WTC11 (cell line): ENCODE measurements at regions not wholly inside any gene's neighbourhood (a gene's known extent, or its start where the extent isn't known, plus 50 kb on each side); places are given as distances from the start of the nearest gene placed in this dataset.

Experiments used
- ATAC-seq: fragments of 200-7000 bp; cut with Tn5 transposase; 2 replicates; pipeline ENCODE4 v1.10.0; 2021; ENCODE audit warnings: mild to moderate bottlenecking, moderate library complexity
- CTCF ChIA-PET: fragments of 300-600 bp; sonication (Branson Sonifier 250); formaldehyde crosslinking; loops from one replicate; lab custom pipeline; 2021; ENCODE audit warnings: antibody characterized with exemption; lab: Charles Lee
- POLR2A ChIA-PET: fragments of 350-600 bp; sonication (Branson Sonifier 250); formaldehyde crosslinking; loops from one replicate; lab custom pipeline; 2021; ENCODE audit warnings: antibody characterized with exemption; lab: Charles Lee
- DNase-seq: peaks from one replicate; pipeline ENCODE4 v3.0.0; 2021; ENCODE audit warnings: low spot score
- H3K27ac Mint-ChIP-seq: 2 replicates; pipeline ENCODE4 v1.8.0; 2021; ENCODE audit warnings: mixed read lengths
- H3K27me3 Mint-ChIP-seq: 2 replicates; pipeline ENCODE4 v1.8.0; 2021; ENCODE audit warnings: low read depth, mild to moderate bottlenecking, moderate library complexity, mixed read lengths
- H3K36me3 Mint-ChIP-seq: 2 replicates; pipeline ENCODE4 v1.8.0; 2021; ENCODE audit warnings: mixed read lengths
- H3K4me1 Mint-ChIP-seq: 2 replicates; pipeline ENCODE4 v1.8.0; 2022; ENCODE audit warnings: mixed read lengths
- H3K4me3 Mint-ChIP-seq: 2 replicates; pipeline ENCODE4 v1.8.0; 2021; ENCODE audit warnings: mild to moderate bottlenecking, moderate library complexity, mixed read lengths
- H3K9me3 Mint-ChIP-seq: 2 replicates; pipeline ENCODE4 v1.8.0; 2021; ENCODE audit warnings: mixed read lengths
- ELF4 ChIP-seq: sonication (generic); formaldehyde crosslinking; IDR thresholded peaks from 2 replicates; pipeline ENCODE4 v1.8.1; 2022; ENCODE audit warnings: low read depth, mild to moderate bottlenecking, moderate library complexity, missing genetic modification reagents
- EMX1 ChIP-seq: fragments of 250-450 bp; sonication (Bioruptor Pico); IDR thresholded peaks from 2 replicates; pipeline ENCODE4 v1.8.0; 2021; ENCODE audit warnings: mild to moderate bottlenecking
- JAZF1 ChIP-seq: fragments of 250-450 bp; sonication (Bioruptor Pico); IDR thresholded peaks from 2 replicates; pipeline ENCODE4 v1.9.0; 2021; ENCODE audit warnings: moderate library complexity, mild to moderate bottlenecking, inconsistent platforms
- JUN ChIP-seq: sonication (generic); formaldehyde crosslinking; IDR thresholded peaks from 2 replicates; pipeline ENCODE4 v1.8.0; 2023; ENCODE audit warnings: mild to moderate bottlenecking, missing genetic modification reagents
- NR3C1 ChIP-seq: sonication (generic); formaldehyde crosslinking; conservative IDR thresholded peaks from 2 replicates; pipeline ENCODE4 v1.8.1; 2023; ENCODE audit warnings: low read depth, mild to moderate bottlenecking, missing genetic modification reagents
- RELA ChIP-seq: sonication (generic); formaldehyde crosslinking; IDR thresholded peaks from 2 replicates; pipeline ENCODE4 v1.8.1; 2022; ENCODE audit warnings: missing genetic modification reagents, mild to moderate bottlenecking, borderline replicate concordance
- SP1 ChIP-seq: sonication (generic); formaldehyde crosslinking; conservative IDR thresholded peaks from 2 replicates; pipeline ENCODE4 v1.8.1; 2022; ENCODE audit warnings: missing genetic modification reagents
- ZNF121 ChIP-seq: sonication (generic); formaldehyde crosslinking; IDR thresholded peaks from 2 replicates; pipeline ENCODE4 v1.8.0; 2023; ENCODE audit warnings: missing genetic modification reagents
- ZNF317 ChIP-seq: sonication (generic); formaldehyde crosslinking; IDR thresholded peaks from 2 replicates; pipeline ENCODE4 v1.8.1; 2023; ENCODE audit warnings: low read depth, mild to moderate bottlenecking, moderate library complexity, missing genetic modification reagents, borderline replicate concordance
- ZNF396 ChIP-seq: fragments of 250-450 bp; sonication (Bioruptor Pico); IDR thresholded peaks from 2 replicates; pipeline ENCODE4 v1.8.0; 2021; ENCODE audit warnings: mild to moderate bottlenecking, moderate library complexity, borderline replicate concordance
- TF ChIP-seq, protein P1 (sequence below): sonication (generic); formaldehyde crosslinking; IDR thresholded peaks from 2 replicates; pipeline ENCODE4 v1.8.1; 2023; ENCODE audit warnings: mild to moderate bottlenecking, missing genetic modification reagents
- TF ChIP-seq, protein P2 (sequence below): sonication (generic); formaldehyde crosslinking; conservative IDR thresholded peaks from 2 replicates; pipeline ENCODE4 v1.8.1; 2023; ENCODE audit warnings: mild to moderate bottlenecking, low read depth, missing genetic modification reagents, moderate library complexity
- TF ChIP-seq, protein P3 (sequence below): sonication (generic); formaldehyde crosslinking; IDR thresholded peaks from 2 replicates; pipeline ENCODE4 v1.8.1; 2022; ENCODE audit warnings: low read depth, mild to moderate bottlenecking, moderate library complexity, missing genetic modification reagents, borderline replicate concordance
- TF ChIP-seq, protein P4 (sequence below): fragments of 250-450 bp; sonication (Bioruptor Pico); IDR thresholded peaks from 2 replicates; pipeline ENCODE4 v2.1.2; 2022; ENCODE audit warnings: mild to moderate bottlenecking, moderate library complexity
- TF ChIP-seq, protein P5 (sequence below): fragments of 250-450 bp; sonication (Bioruptor Pico); IDR thresholded peaks from 2 replicates; pipeline ENCODE4 v1.9.0; 2021; ENCODE audit warnings: mild to moderate bottlenecking
- TF ChIP-seq, protein P6 (sequence below): sonication (generic); formaldehyde crosslinking; IDR thresholded peaks from 2 replicates; pipeline ENCODE4 v1.8.1; 2022; ENCODE audit warnings: mild to moderate bottlenecking, moderate library complexity, missing genetic modification reagents
- TF ChIP-seq, protein P7 (sequence below): fragments of 250-450 bp; sonication (Bioruptor Pico); IDR thresholded peaks from 2 replicates; pipeline ENCODE4 v1.9.0; 2021; ENCODE audit warnings: mild to moderate bottlenecking, borderline replicate concordance
- TF ChIP-seq, protein P8 (sequence below): sonication (generic); formaldehyde crosslinking; IDR thresholded peaks from 2 replicates; pipeline ENCODE4 v1.8.0; 2023; ENCODE audit warnings: missing genetic modification reagents

DNA sequence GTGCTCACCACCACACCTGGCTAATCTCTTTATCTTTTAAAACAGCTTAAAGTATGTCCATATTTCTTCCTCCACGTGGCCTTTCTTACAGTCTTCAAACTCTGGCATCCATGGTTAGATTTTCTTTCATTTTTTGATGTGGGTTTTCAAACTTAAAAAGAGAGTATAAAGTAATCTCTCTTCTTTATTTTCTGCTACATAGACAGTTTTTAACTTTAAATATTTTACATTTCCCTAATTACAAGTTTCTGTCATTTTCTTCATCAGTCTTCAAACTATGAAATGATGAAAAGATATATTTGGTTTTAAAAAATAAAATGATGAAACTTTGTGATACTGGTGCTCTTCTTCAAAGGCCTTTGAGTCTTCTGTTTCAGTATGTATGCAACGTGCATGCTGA is 143.5 kb upstream of the ESRRG start:
- Mint-ChIP-seq H3K27me3 (no peaks in the 10 kb centered on the region), H3K27ac (no peak overlapping the region), H3K9me3 (peaks cover 4% of the 10 kb centered on the region; the same call in 1 of the 2 replicates), H3K4me1 (no peaks in the 10 kb centered on the region), H3K36me3 (no peaks in the 10 kb centered on the region), H3K4me3 (no peak overlapping the region)
- CTCF ChIA-PET, result no interaction called here
- ATAC-seq, result no peak
- TF ChIP-seq, protein P1, sequence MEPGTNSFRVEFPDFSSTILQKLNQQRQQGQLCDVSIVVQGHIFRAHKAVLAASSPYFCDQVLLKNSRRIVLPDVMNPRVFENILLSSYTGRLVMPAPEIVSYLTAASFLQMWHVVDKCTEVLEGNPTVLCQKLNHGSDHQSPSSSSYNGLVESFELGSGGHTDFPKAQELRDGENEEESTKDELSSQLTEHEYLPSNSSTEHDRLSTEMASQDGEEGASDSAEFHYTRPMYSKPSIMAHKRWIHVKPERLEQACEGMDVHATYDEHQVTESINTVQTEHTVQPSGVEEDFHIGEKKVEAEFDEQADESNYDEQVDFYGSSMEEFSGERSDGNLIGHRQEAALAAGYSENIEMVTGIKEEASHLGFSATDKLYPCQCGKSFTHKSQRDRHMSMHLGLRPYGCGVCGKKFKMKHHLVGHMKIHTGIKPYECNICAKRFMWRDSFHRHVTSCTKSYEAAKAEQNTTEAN (CRISPR knock-in tag), result no peak
- TF ChIP-seq EMX1 (CRISPR knock-in tag) (no peak), ELF4 (CRISPR knock-in tag) (no peak), JAZF1 (CRISPR knock-in tag) (no peak), SP1 (CRISPR knock-in tag) (no peak)
- TF ChIP-seq, protein P2, sequence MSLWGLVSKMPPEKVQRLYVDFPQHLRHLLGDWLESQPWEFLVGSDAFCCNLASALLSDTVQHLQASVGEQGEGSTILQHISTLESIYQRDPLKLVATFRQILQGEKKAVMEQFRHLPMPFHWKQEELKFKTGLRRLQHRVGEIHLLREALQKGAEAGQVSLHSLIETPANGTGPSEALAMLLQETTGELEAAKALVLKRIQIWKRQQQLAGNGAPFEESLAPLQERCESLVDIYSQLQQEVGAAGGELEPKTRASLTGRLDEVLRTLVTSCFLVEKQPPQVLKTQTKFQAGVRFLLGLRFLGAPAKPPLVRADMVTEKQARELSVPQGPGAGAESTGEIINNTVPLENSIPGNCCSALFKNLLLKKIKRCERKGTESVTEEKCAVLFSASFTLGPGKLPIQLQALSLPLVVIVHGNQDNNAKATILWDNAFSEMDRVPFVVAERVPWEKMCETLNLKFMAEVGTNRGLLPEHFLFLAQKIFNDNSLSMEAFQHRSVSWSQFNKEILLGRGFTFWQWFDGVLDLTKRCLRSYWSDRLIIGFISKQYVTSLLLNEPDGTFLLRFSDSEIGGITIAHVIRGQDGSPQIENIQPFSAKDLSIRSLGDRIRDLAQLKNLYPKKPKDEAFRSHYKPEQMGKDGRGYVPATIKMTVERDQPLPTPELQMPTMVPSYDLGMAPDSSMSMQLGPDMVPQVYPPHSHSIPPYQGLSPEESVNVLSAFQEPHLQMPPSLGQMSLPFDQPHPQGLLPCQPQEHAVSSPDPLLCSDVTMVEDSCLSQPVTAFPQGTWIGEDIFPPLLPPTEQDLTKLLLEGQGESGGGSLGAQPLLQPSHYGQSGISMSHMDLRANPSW (CRISPR knock-in tag), result no peak
- TF ChIP-seq, protein P3, sequence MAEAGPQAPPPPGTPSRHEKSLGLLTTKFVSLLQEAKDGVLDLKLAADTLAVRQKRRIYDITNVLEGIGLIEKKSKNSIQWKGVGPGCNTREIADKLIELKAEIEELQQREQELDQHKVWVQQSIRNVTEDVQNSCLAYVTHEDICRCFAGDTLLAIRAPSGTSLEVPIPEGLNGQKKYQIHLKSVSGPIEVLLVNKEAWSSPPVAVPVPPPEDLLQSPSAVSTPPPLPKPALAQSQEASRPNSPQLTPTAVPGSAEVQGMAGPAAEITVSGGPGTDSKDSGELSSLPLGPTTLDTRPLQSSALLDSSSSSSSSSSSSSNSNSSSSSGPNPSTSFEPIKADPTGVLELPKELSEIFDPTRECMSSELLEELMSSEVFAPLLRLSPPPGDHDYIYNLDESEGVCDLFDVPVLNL (CRISPR knock-in tag), result no peak
- TF ChIP-seq, protein P4, sequence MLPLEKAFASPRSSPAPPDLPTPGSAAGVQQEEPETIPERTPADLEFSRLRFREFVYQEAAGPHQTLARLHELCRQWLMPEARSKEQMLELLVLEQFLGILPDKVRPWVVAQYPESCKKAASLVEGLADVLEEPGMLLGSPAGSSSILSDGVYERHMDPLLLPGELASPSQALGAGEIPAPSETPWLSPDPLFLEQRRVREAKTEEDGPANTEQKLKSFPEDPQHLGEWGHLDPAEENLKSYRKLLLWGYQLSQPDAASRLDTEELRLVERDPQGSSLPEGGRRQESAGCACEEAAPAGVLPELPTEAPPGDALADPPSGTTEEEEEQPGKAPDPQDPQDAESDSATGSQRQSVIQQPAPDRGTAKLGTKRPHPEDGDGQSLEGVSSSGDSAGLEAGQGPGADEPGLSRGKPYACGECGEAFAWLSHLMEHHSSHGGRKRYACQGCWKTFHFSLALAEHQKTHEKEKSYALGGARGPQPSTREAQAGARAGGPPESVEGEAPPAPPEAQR, result no peak
- POLR2A ChIA-PET, result no interaction called here
- DNase-seq, result no peak

DNA sequence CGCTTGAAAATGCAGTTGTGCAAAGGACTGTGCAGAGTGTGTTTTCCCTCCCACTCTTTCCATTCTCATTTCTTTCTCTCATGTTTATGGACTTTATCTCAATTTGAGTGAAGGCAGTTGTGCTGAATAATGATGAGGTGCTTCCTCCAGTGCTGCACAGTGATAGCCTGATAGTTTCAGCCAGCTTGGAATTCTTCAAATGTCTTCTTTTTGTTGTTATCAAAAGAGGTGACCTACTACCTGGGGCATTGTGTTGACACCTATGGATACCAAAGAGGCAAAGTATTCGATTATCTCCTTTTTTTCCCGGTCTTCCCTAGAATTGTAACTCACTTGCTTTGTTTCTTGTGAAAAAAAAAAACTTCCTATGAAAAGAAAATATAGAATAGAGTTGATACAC is 132.6 kb upstream of the ESRRG start:
- ChIA-PET POLR2A (no interaction called here), CTCF (no interaction called here)
- Mint-ChIP-seq H3K27me3 (no peaks in the 10 kb centered on the region), H3K9me3 (no peaks in the 10 kb centered on the region), H3K36me3 (no peaks in the 10 kb centered on the region), H3K4me1 (peaks cover 43% of the 10 kb centered on the region), H3K27ac (peak overlapping the region; percentile 39; the same call in 1 of the 2 replicates), H3K4me3 (no peak overlapping the region)
- no peak for DNase-seq
- ATAC-seq, result peak; percentile 61
- TF ChIP-seq, protein P5, sequence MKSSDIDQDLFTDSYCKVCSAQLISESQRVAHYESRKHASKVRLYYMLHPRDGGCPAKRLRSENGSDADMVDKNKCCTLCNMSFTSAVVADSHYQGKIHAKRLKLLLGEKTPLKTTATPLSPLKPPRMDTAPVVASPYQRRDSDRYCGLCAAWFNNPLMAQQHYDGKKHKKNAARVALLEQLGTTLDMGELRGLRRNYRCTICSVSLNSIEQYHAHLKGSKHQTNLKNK (CRISPR knock-in tag), result no peak
- TF ChIP-seq ZNF317 (CRISPR knock-in tag) (no peak), ZNF121 (CRISPR knock-in tag) (no peak), JUN (CRISPR knock-in tag) (no peak), NR3C1 (no peak), RELA (no peak), ZNF396 (no peak)
- TF ChIP-seq, protein P6, sequence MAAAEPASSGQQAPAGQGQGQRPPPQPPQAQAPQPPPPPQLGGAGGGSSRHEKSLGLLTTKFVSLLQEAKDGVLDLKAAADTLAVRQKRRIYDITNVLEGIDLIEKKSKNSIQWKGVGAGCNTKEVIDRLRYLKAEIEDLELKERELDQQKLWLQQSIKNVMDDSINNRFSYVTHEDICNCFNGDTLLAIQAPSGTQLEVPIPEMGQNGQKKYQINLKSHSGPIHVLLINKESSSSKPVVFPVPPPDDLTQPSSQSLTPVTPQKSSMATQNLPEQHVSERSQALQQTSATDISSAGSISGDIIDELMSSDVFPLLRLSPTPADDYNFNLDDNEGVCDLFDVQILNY (CRISPR knock-in tag), result no peak
- TF ChIP-seq, protein P7, sequence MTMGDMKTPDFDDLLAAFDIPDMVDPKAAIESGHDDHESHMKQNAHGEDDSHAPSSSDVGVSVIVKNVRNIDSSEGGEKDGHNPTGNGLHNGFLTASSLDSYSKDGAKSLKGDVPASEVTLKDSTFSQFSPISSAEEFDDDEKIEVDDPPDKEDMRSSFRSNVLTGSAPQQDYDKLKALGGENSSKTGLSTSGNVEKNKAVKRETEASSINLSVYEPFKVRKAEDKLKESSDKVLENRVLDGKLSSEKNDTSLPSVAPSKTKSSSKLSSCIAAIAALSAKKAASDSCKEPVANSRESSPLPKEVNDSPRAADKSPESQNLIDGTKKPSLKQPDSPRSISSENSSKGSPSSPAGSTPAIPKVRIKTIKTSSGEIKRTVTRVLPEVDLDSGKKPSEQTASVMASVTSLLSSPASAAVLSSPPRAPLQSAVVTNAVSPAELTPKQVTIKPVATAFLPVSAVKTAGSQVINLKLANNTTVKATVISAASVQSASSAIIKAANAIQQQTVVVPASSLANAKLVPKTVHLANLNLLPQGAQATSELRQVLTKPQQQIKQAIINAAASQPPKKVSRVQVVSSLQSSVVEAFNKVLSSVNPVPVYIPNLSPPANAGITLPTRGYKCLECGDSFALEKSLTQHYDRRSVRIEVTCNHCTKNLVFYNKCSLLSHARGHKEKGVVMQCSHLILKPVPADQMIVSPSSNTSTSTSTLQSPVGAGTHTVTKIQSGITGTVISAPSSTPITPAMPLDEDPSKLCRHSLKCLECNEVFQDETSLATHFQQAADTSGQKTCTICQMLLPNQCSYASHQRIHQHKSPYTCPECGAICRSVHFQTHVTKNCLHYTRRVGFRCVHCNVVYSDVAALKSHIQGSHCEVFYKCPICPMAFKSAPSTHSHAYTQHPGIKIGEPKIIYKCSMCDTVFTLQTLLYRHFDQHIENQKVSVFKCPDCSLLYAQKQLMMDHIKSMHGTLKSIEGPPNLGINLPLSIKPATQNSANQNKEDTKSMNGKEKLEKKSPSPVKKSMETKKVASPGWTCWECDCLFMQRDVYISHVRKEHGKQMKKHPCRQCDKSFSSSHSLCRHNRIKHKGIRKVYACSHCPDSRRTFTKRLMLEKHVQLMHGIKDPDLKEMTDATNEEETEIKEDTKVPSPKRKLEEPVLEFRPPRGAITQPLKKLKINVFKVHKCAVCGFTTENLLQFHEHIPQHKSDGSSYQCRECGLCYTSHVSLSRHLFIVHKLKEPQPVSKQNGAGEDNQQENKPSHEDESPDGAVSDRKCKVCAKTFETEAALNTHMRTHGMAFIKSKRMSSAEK (CRISPR knock-in tag), result no peak
- TF ChIP-seq, protein P1 (CRISPR knock-in tag), result no peak
- TF ChIP-seq, protein P8, sequence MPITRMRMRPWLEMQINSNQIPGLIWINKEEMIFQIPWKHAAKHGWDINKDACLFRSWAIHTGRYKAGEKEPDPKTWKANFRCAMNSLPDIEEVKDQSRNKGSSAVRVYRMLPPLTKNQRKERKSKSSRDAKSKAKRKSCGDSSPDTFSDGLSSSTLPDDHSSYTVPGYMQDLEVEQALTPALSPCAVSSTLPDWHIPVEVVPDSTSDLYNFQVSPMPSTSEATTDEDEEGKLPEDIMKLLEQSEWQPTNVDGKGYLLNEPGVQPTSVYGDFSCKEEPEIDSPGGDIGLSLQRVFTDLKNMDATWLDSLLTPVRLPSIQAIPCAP (CRISPR knock-in tag), result no peak
